H1 (cell line): ENCODE measurements at regions not wholly inside any gene's neighbourhood (a gene's known extent, or its start where the extent isn't known, plus 50 kb on each side); places are given as distances from the start of the nearest gene placed in this dataset.

Experiments used
- CTCF ChIA-PET: fragments of 300-600 bp; sonication (Branson Sonifier 250); formaldehyde crosslinking; loops from one replicate; lab custom pipeline; 2021; ENCODE audit not compliant: partially characterized antibody; lab: Charles Lee
- POLR2A ChIA-PET: fragments of 300-600 bp; sonication (Branson Sonifier 250); formaldehyde crosslinking; loops from one replicate; lab custom pipeline; 2021; ENCODE audit warnings: inconsistent platforms; ENCODE audit not compliant: partially characterized antibody; lab: Charles Lee
- DNase-seq, 2 experiments: peaks; one replicate each; pipeline versions ENCODE4 v3.0.0 to v3.0.0-alpha.2; 2010 to 2022; ENCODE audit warnings: low spot score in 2 of 2, low read depth in 1 of 2, mixed read lengths in 1 of 2
- FAIRE-seq: peaks from 2 replicates; lab custom pipeline; 2011; peaks lifted over from hg19 to GRCh38; lab: Jason Lieb, UNC
- H2AFZ ChIP-seq: 2 replicates; pipeline ENCODE4 v1.8.1; 2012; ENCODE audit warnings: low read length, inconsistent platforms
- H2AK5ac ChIP-seq: 2 replicates; pipeline ENCODE4 v1.6.1; 2013; ENCODE audit warnings: low read depth, low read length
- H2BK120ac ChIP-seq: replicated peaks from 2 replicates; pipeline ENCODE3; 2013; ENCODE audit warnings: low read depth, low read length, inconsistent platforms
- H2BK12ac ChIP-seq: 2 replicates; pipeline ENCODE4 v1.6.1; 2013; ENCODE audit warnings: low read depth, low read length
- H2BK15ac ChIP-seq: 2 replicates; pipeline ENCODE4 v1.6.1; 2013; ENCODE audit warnings: low read length
- H2BK20ac ChIP-seq: 2 replicates; pipeline ENCODE4 v1.6.1; 2013; ENCODE audit warnings: low read length
- H2BK5ac ChIP-seq: 2 replicates; pipeline ENCODE4 v1.6.1; 2013; ENCODE audit warnings: low read depth, low read length
- H3K14ac ChIP-seq: 2 replicates; pipeline ENCODE4 v1.6.1; 2013; ENCODE audit warnings: inconsistent platforms; ENCODE audit not compliant: insufficient read length
- H3K18ac ChIP-seq: 2 replicates; pipeline ENCODE4 v1.6.1; 2013; ENCODE audit warnings: low read length; ENCODE audit errors: extremely low read depth
- H3K23ac ChIP-seq: 2 replicates; pipeline ENCODE4 v1.6.1; 2013; ENCODE audit warnings: inconsistent platforms; ENCODE audit not compliant: insufficient read length
- H3K23me2 ChIP-seq: 2 replicates; pipeline ENCODE4 v1.6.1; 2013; ENCODE audit warnings: low read depth, low read length
- H3K27ac ChIP-seq: 2 replicates; pipeline ENCODE4 v1.6.1; 2011; ENCODE audit warnings: low read depth, low read length, inconsistent platforms
- H3K27me3 ChIP-seq, 4 experiments: replicated peaks in 1 of 4; 1 replicate in 1 of 4; 2 replicates in 3 of 4; pipeline versions ENCODE4 v1.6.1 to v1.8.1; 2011 to 2013; ENCODE audit warnings: low read length in 3 of 4, mild to moderate bottlenecking in 3 of 4, inconsistent platforms in 2 of 4, mixed read lengths in 2 of 4, moderate library complexity in 1 of 4; ENCODE audit not compliant: control insufficient read depth in 3 of 4, insufficient read depth in 3 of 4; ENCODE audit errors: extremely low read depth in 1 of 4
- H3K36me3 ChIP-seq, 4 experiments: 2 replicates each; pipeline versions ENCODE4 v1.6.1 to v1.8.1; 2011 to 2013; ENCODE audit warnings: mild to moderate bottlenecking in 4 of 4, low read length in 3 of 4, moderate library complexity in 2 of 4, control low read depth in 1 of 4, inconsistent platforms in 1 of 4; ENCODE audit not compliant: insufficient read depth in 4 of 4, control insufficient read depth in 2 of 4
- H3K4ac ChIP-seq: replicated peaks from 2 replicates; pipeline ENCODE3; 2013; ENCODE audit warnings: low read length, low read depth, mixed read lengths, inconsistent platforms; ENCODE audit not compliant: insufficient read length
- H3K4me1 ChIP-seq, 4 experiments: replicated peaks in 1 of 4; 1 replicate in 1 of 4; 2 replicates in 3 of 4; pipeline versions ENCODE4 v1.6.1 to v1.8.1; 2011 to 2013; ENCODE audit warnings: low read length in 3 of 4, inconsistent platforms in 2 of 4, mixed read lengths in 1 of 4; ENCODE audit not compliant: insufficient read depth in 4 of 4, control insufficient read depth in 3 of 4
- H3K4me2 ChIP-seq, 2 experiments: 2 replicates each; pipeline versions ENCODE4 v1.6.1 to v1.8.1; 2011 to 2013; ENCODE audit warnings: low read depth in 2 of 2, low read length in 2 of 2, control low read depth in 1 of 2, inconsistent platforms in 1 of 2, mild to moderate bottlenecking in 1 of 2; ENCODE audit not compliant: insufficient read depth in 1 of 2
- H3K4me3 ChIP-seq, 4 experiments: fragments of 200-600, 300-600 bp in 1 of 4; sonication (generic), shearing (Covaris generic), sonication (Bioruptor Twin) in 1 of 4; 2 replicates each; pipeline versions ENCODE4 v1.5.1 to v1.8.1; 2011 to 2016; ENCODE audit warnings: low read length in 4 of 4, low read depth in 3 of 4, control low read depth in 2 of 4, inconsistent platforms in 2 of 4, mild to moderate bottlenecking in 2 of 4, mixed read lengths in 1 of 4, moderate library complexity in 1 of 4; ENCODE audit not compliant: insufficient read depth in 2 of 4; ENCODE audit errors: extremely low read depth in 1 of 4
- H3K56ac ChIP-seq: replicated peaks from 2 replicates; pipeline ENCODE3; 2013; ENCODE audit warnings: low read depth, mild to moderate bottlenecking, mixed read lengths, low read length, inconsistent platforms; ENCODE audit not compliant: insufficient read length
- H3K79me1 ChIP-seq: 2 replicates; pipeline ENCODE4 v1.6.1; 2013; ENCODE audit warnings: low read depth, low read length, control low read depth
- H3K79me2 ChIP-seq, 2 experiments: 2 replicates each; pipeline versions ENCODE4 v1.6.1 to v1.8.1; 2012 to 2013; ENCODE audit warnings: low read length in 2 of 2, mild to moderate bottlenecking in 2 of 2, inconsistent platforms in 1 of 2; ENCODE audit not compliant: insufficient read depth in 2 of 2, control insufficient read depth in 1 of 2
- H3K9ac ChIP-seq, 4 experiments: replicated peaks in 1 of 4; 1 replicate in 1 of 4; 2 replicates in 3 of 4; pipeline versions ENCODE4 v1.6.1 to v1.8.1; 2011 to 2013; ENCODE audit warnings: low read depth in 3 of 4, low read length in 3 of 4, control low read depth in 2 of 4, mild to moderate bottlenecking in 2 of 4, moderate library complexity in 2 of 4, inconsistent platforms in 1 of 4; ENCODE audit errors: extremely low read depth in 1 of 4
- H3K9me3 ChIP-seq, 2 experiments: 2 replicates each; pipeline versions ENCODE4 v1.6.1 to v1.8.1; 2012 to 2013; ENCODE audit warnings: mild to moderate bottlenecking in 2 of 2, moderate library complexity in 2 of 2, control low read depth in 1 of 2, inconsistent platforms in 1 of 2, low read depth in 1 of 2, low read length in 1 of 2, mixed read lengths in 1 of 2; ENCODE audit not compliant: insufficient read depth in 2 of 2
- H4K20me1 ChIP-seq, 2 experiments: replicated peaks in 1 of 2; 2 replicates each; pipeline versions ENCODE3 to v1.8.1; 2011 to 2013; ENCODE audit warnings: inconsistent platforms in 2 of 2, low read length in 2 of 2, mild to moderate bottlenecking in 1 of 2; ENCODE audit not compliant: insufficient read depth in 2 of 2, control insufficient read depth in 1 of 2
- H4K5ac ChIP-seq: 2 replicates; pipeline ENCODE4 v1.6.1; 2013; ENCODE audit warnings: low read length, low read depth, mixed read lengths, inconsistent platforms; ENCODE audit not compliant: insufficient read length
- H4K8ac ChIP-seq: 2 replicates; pipeline ENCODE4 v1.8.0; 2013; ENCODE audit warnings: mild to moderate bottlenecking, moderate library complexity, low read length, inconsistent platforms; ENCODE audit not compliant: insufficient read depth; ENCODE audit errors: extremely low read depth
- H4K91ac ChIP-seq: replicated peaks from 2 replicates; pipeline ENCODE3; 2013; ENCODE audit warnings: low read length, mixed read lengths, inconsistent platforms; ENCODE audit not compliant: insufficient read length
- FOSL1 ChIP-seq: IDR thresholded peaks from 2 replicates; pipeline ENCODE4 v1.6.1; 2011; ENCODE audit warnings: mild to moderate bottlenecking, low read depth, low read length, moderate library complexity; ENCODE audit not compliant: insufficient read depth
- GABPA ChIP-seq: IDR thresholded peaks from 2 replicates; pipeline ENCODE4 v1.6.1; 2011; ENCODE audit warnings: mild to moderate bottlenecking, low read length, moderate library complexity, borderline replicate concordance; ENCODE audit not compliant: insufficient read depth
- NRF1 ChIP-seq: IDR thresholded peaks from 2 replicates; pipeline ENCODE4 v1.6.1; 2011; ENCODE audit warnings: mild to moderate bottlenecking, low read depth, low read length, improper control_type of control experiment
- RBBP5 ChIP-seq: IDR thresholded peaks from 2 replicates; pipeline ENCODE4 v1.7.1; 2012; ENCODE audit warnings: low read depth, mild to moderate bottlenecking, inconsistent platforms, low read length, moderate library complexity, borderline replicate concordance
- RNF2 ChIP-seq: fragments of 200-900, 300-1000 bp; sonication (generic); IDR thresholded peaks from 2 replicates; pipeline ENCODE4 v1.7.1; 2016; ENCODE audit warnings: borderline replicate concordance, low read depth, mild to moderate bottlenecking, antibody characterized with exemption, low read length; ENCODE audit not compliant: poor library complexity, severe bottlenecking; ENCODE audit errors: missing control alignments
- RXRA ChIP-seq: IDR thresholded peaks from 2 replicates; pipeline ENCODE4 v1.6.1; 2011; ENCODE audit warnings: low read depth, mild to moderate bottlenecking, low read length, moderate library complexity; ENCODE audit not compliant: insufficient read depth
- SIN3A ChIP-seq, 2 experiments: IDR thresholded peaks in 1 of 2; conservative IDR thresholded peaks in 1 of 2; 2 replicates each; pipeline ENCODE4 v1.6.1; 2011 to 2012; ENCODE audit warnings: low read length in 2 of 2, improper control_type of control experiment in 1 of 2, low read depth in 1 of 2, mild to moderate bottlenecking in 1 of 2
- SRF ChIP-seq: IDR thresholded peaks from 2 replicates; pipeline ENCODE4 v1.6.1; 2011; ENCODE audit warnings: mild to moderate bottlenecking, low read depth, low read length, moderate library complexity
- TCF12 ChIP-seq: IDR thresholded peaks from 2 replicates; pipeline ENCODE4 v1.6.1; 2011; ENCODE audit warnings: low read depth, mild to moderate bottlenecking, low read length
- WGBS, 2 experiments: shearing (Covaris generic) in 1 of 2; methylation state at CpG; one replicate each; pipeline versions ENCODE4 v1.1.6 to v1.1.7; 2013 to 2015; ENCODE audit warnings: low lambda C conversion rate in 2 of 2, mixed read lengths in 2 of 2, inconsistent platforms in 1 of 2, low coverage in 1 of 2, missing lambda C conversion rate in 1 of 2; ENCODE audit not compliant: insufficient replicate concordance in 2 of 2, insufficient coverage in 1 of 2, insufficient read length in 1 of 2; ENCODE audit errors: extremely low coverage in 1 of 2, missing lambda C conversion rate in 1 of 2; 5-methylcytosine and 5-hydroxymethylcytosine counted together

- no peak overlapping the region for H2BK15ac ChIP-seq
- H2AFZ ChIP-seq, result no peak overlapping the region
- H3K14ac ChIP-seq, result no peak overlapping the region
- H3K79me1 ChIP-seq, result no peaks in the 10 kb centered on the region
- no peak overlapping the region for H3K56ac ChIP-seq
- H3K27ac ChIP-seq, result no peak overlapping the region
- no peak overlapping the region for H3K4ac ChIP-seq
- DNase-seq (no peak), FAIRE-seq (no peak)
- H2BK20ac ChIP-seq, result no peak overlapping the region
- no peak overlapping the region for H3K4me3 ChIP-seq
- no peak overlapping the region for H4K91ac ChIP-seq
- no peaks in the 10 kb centered on the region for H4K20me1 ChIP-seq
- H3K9me3 ChIP-seq, result 0 out of 4 replicates have a peak, but pooled peaks cover 0 to 2% of the 10 kb centered on the region in 2 experiments
- H2BK5ac ChIP-seq, result no peak overlapping the region
- H4K5ac ChIP-seq, result no peak overlapping the region
- no peak overlapping the region for H2BK120ac ChIP-seq
- H2AK5ac ChIP-seq, result no peak overlapping the region
- H3K9ac ChIP-seq, result no peak overlapping the region
- H3K4me1 ChIP-seq, result peaks cover 0 to 4% (median 1%) of the 10 kb centered on the region in 4 experiments; a peak in 3 of 7 replicates
- no peaks in the 10 kb centered on the region for H3K23me2 ChIP-seq
- H3K23ac ChIP-seq, result no peak overlapping the region
- ChIA-PET POLR2A (interaction anchor here (1.1 to 1.4 kb wide), 2 partner anchors 8 to 115 kb away, joined by 3 to 4 read pairs; no protein-coding TSS in a partner anchor), CTCF (interaction anchor here (1.3 kb wide), 2 partner anchors 10 to 16 kb away, joined by 4 read pairs; no protein-coding TSS in a partner anchor)
- no peaks in the 10 kb centered on the region for H3K27me3 ChIP-seq
- H3K18ac ChIP-seq, result no peak overlapping the region
- no peak overlapping the region for H2BK12ac ChIP-seq
- H3K36me3 ChIP-seq, result no peaks in the 10 kb centered on the region
- TF ChIP-seq SRF (no peak), RNF2 (no peak), TCF12 (no peak), RXRA (no peak), FOSL1 (no peak), RBBP5 (no peak), GABPA (no peak), SIN3A (conservative IDR thresholded peaks at IDR 0.05 in 1 of 2, IDR thresholded peaks at IDR 0.05 in 1 of 2; ENCODE audit: low read depth in 1 of 2, low read length in 2 of 2) (no peak), NRF1 (no peak)
- H3K4me2 ChIP-seq, result no peak overlapping the region
- 86% methylated on average over 6 of the region's 6 CpGs; no CpG with 5 or more reads in 1 of the 2 experiments for WGBS, 2 experiments
- no peaks in the 10 kb centered on the region for H3K79me2 ChIP-seq
- H4K8ac ChIP-seq, result no peak overlapping the region
These were observed 113.2 kb upstream of the MED13L start for GRCh38 chr12:116390401-116391335.
